NCI-H82 (cell line): ENCODE measurements at regions not wholly inside any gene's neighbourhood (a gene's known extent, or its start where the extent isn't known, plus 50 kb on each side); places are given as distances from the start of the nearest gene placed in this dataset.
"Not testable (repeated sequence)": the region's sequence is repeated elsewhere in the genome, so short reads cannot be mapped to it uniquely, and the experiment has no call there.

Source experiments
- DNase-seq: peaks from one replicate; lab custom pipeline; 2025; lab: John Stamatoyannopoulos, UW

DNA sequence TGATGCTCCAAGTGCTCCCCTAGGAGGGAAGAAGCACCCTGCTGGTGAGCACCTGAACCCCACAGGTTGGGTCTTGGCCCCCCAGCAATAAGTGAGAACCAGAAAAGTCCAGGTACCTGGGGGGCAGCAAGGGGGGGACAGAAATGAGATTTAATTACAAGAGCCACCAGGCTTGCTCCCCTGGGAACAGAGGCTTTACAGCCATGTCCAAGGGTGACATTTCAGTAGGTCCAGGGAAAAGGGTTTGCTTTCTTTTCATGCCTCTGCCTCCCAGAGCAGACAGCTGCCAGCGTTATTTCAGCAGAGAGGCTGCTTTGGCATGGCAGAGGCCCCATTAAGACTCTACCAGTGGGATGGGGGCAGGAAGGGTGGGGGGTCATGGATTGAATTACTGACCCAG, 437.7 kb downstream of the BUD13 start:
- no peak for DNase-seq

DNA sequence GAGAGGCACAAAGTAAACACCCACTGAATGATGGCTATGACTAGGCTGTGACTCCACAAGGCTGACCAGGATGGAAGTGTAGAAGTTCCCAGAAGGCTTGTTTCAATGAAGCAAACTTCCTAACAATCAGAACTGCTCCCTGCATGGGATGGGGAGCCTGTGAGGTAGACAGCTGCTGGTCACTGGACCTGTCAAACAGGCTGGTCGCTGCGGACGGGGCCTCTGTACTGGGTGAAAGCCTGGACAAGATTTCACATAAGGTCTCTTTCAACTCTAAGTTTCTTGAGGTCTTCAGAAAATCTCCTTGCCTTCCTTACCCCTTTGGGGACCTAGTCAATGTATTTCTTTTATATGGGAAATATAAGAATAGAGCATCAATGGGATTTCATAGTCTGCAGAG, 438.2 kb downstream of the BUD13 start:
- no peak for DNase-seq

GRCh38 chr11:116333001-116333535, 439.7 kb downstream of the BUD13 start:
- no peak for DNase-seq

DNA sequence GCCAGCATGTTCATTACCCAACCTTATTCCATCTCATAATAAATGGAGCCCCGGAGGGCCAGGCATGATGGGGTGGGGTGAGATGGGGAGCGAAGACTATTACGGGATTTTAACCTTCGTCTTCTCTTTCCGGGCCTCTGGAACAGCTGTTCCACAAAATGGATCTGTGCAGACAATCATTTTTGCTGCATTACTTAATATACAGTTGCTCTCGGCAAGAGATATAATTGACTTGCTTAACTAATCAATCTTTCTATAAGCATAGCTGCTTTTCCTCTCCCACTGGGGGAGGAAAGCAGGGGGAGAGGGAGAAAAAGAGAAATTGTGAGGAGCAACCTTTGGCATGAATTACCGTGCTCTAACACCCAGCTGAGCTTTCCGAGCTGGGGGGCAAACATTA, 440.4 kb downstream of the BUD13 start:
- no peak for DNase-seq

DNA sequence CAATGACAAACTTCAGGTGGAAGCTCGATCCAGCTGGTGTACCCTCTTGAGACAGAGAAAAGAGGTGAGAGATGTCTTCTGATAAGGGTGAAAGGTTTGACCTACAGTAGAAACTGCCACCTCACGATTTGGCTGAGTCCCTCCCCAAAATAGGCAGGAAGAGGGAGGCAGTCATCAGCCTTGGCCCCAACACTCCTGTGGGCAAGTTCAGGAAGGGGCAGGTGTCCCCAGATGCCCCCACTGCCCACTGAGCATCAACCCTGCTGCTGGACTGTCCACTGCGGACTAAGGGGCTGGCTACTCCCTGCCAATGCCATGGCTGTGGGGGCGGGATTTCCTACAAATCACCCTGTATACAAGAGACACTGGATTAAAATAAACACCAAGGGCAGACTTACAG, 441.4 kb downstream of the BUD13 start:
- no peak for DNase-seq

DNA sequence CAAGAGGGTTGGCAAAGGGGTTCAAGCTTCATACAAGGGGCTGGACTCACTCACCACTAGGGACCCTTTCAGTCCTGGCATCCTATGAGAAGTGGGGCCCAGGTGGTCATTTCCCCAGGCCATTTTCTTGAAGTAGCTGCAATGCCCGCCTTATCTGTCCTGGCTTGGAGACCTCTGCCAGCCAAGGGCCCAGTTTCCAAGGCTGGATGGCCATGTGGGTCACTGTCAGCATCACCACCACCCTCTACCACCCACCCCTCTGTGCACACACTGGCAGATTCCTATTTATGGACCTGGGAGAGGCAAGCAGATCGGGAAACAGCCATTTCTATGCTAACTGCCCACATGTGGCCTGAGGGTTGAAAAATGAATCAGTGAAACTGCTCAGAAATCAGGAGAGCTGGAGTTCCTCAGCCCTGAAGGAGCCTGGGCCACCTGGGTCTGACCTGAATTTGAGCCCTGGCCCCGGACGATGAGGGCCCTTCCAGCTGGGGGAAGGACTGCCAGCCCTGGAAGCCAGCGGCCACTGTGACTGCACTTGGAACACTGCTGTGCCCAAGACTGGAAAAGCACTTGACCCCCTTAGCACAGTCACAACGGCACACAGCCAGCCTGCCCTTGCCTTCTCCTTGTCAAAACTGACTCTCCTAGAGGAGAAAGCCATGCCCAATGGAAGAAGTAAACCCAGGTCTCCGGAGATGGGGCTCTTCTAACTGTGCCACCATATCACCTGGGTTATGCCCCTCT, 442.2 kb downstream of the BUD13 start:
- no peak for DNase-seq

DNA sequence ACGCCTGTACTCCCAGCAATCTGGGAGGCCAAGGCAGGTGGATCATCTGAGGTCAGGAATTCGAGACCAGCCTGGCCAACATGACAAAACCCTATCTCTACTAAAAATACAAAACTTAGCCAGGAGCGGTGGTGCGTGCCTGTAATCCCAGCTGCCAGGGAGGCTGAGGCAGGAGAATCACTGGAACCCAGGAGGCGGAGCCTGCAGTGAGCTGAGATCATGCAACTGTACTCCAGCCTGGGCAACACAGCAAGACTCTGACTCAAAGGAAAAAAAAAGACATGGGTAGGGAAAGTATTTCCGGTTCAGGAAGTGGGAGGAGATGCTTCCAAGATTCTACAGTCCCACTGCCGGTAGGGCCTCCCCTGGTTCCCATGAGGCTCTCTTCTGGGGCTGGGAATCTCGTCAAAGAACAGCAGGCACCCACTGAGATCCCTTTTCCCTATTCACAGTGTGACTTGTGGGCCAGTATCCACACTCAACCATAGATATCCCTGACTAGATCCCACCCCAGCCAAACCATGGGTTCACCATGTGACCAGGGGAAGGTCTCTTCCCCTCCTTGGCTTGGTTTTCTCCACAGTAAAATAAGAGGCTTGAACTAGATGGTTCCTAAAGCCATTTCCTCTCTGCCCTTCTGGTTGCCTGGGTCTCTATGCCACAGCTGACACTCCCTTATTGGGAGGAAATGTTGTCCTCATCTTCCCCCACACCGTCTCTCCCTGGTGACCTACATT, 443.3 kb downstream of the BUD13 start:
- no peak for DNase-seq

GRCh38 chr11:116328851-116329250, 443.9 kb downstream of the BUD13 start:
- DNase-seq: no peak

GRCh38 chr11:116328391-116328790, 444.4 kb downstream of the BUD13 start:
- no peak for DNase-seq

DNA sequence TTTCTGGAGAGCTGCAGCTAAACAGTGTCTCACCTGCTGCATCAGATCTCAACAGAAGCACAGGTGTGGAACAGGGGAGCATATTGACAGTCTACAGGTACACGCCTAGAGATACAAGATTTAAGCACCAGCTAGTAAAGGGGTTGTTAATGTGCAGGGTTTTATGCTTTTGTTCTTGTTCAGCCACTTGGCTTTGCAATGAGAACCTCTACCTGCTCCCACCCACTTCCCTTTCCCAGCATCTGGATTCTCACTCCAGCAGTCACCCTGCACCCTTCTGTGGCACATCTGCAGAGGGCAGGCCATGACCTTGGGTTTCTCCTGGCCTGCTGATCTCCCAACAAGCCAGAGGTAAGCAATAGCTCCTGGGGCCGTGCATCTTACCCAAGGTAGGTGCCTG, 446.6 kb downstream of the BUD13 start:
- no peak for DNase-seq

- no peak for DNase-seq
Observed at GRCh38 chr11:116325247-116325646, 447.5 kb downstream of the BUD13 start.

DNA sequence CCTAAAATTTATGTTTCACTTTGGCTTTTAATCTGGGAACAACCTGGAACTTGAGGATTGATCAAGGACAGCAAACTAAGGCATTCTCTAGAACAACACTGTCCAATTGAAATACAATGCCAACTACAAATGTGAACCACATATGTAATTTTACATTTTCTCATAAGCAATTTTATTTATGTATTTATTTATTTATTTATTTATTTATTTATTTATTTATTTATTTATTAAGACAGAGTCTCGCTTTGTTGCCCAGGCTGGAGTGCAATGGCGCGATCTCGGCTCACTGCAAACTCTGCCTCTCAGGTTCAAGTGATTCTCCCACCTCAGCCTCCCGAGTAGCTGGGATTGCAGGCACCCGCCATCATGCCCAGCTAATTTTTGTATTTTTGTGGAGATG, 448.7 kb downstream of the BUD13 start:
- DNase-seq: not testable (repeated sequence)

- no peak for DNase-seq
Observed at GRCh38 chr11:116317212-116317611, 455.6 kb downstream of the BUD13 start.

GRCh38 chr11:116314006-116314405, 458.8 kb downstream of the BUD13 start:
- DNase-seq: no peak

GRCh38 chr11:116312570-116313391, 460.0 kb downstream of the BUD13 start:
- DNase-seq: peak; percentile 19

GRCh38 chr11:116311206-116311605, 461.6 kb downstream of the BUD13 start:
- no peak for DNase-seq

- DNase-seq: no peak
Observed at GRCh38 chr11:116310698-116311097, 462.1 kb downstream of the BUD13 start.

DNA sequence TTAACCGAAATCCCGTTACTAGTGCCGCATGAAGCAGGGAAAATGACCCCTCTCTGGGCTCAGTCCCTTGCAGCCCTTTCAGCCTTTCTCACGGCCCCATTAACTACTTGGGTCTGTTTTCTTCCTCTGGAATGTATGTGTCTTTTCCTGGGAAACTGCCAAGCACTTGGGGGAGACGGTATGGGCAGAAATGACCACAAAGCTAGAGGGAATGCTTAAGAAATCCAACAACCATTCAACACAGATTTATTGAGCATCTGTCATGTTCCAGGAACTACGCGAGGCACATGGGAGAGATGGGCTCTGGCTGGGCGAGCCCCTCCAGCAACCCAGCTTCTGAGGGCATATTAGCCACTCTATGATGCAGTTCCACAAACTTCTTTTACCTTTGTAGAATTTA, 462.6 kb downstream of the BUD13 start:
- DNase-seq: no peak

GRCh38 chr11:116309446-116309845, 463.3 kb downstream of the BUD13 start:
- DNase-seq: no peak

DNA sequence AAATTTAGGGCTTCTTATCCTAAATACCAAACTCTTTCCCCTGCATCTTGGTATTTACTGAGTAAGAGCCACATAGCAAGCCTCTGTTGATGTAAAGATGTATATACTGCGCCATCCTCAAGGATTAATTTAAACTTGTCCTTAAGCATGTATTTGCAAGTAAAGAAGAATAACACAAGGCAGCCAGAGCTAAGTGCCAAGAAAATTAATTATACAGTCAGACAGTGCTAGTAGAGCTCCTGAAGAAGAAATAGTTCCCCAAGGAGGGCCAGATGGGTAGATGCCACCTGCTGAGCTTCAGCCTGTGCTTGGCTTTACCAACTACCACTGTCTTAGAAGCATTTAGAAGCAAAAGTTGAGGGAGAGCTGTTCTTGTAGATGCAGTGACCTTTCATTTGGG, 470.0 kb downstream of the BUD13 start:
- no peak for DNase-seq

GRCh38 chr11:116301141-116301540, 471.6 kb downstream of the BUD13 start:
- DNase-seq: no peak

- no peak for DNase-seq
Observed at GRCh38 chr11:116300232-116300631, 472.6 kb downstream of the BUD13 start.

DNA sequence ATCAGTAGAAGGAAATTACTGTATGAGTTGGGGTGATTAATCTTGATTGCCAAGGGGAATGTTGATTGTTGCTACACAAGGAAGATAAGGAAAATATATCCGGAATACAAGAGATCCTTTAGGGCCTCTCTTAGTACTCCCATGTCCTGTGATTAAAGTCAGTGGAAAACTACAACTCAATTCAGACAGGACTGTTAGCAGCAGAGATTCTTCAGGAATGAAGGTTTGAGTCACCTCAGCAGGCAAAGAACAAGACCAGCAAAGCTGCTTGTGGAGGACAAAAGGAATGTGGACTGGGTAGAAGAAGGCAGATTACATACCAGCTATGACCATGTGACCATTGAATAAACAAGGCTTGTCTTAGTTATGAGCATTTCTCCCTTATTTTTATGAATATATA, 478.2 kb downstream of the BUD13 start:
- no peak for DNase-seq
